Right lobe of liver (tissue), 4 donors: ENCODE measurements at regions not wholly inside any gene's neighbourhood (a gene's known extent, or its start where the extent isn't known, plus 50 kb on each side); places are given as distances from the start of the nearest gene placed in this dataset.

ENCODE experiments used
- POLR2A ChIP-seq: fragments of 450-650 bp; IDR thresholded peaks from one replicate; pipeline ENCODE4 v1.6.1; 2017; ENCODE audit warnings: antibody characterized with exemption, mild to moderate bottlenecking
- TF ChIP-seq, protein P1 (sequence below), 4 donors: fragments of 200-600 bp in 3 of 4; fragments of 450-650 bp in 1 of 4; IDR thresholded peaks; one replicate each; pipeline versions ENCODE4 v1.5.1 to v1.8.0; 2016 to 2022; ENCODE audit warnings: antibody characterized with exemption in 4 of 4, mild to moderate bottlenecking in 2 of 4
- donor health status: DM: no; HTN: no; CAD: no.
- donor health status: DM: no; HTN: no; CAD: no.
- donor health status: DM: no; HTN: yes; CAD: no.

DNA sequence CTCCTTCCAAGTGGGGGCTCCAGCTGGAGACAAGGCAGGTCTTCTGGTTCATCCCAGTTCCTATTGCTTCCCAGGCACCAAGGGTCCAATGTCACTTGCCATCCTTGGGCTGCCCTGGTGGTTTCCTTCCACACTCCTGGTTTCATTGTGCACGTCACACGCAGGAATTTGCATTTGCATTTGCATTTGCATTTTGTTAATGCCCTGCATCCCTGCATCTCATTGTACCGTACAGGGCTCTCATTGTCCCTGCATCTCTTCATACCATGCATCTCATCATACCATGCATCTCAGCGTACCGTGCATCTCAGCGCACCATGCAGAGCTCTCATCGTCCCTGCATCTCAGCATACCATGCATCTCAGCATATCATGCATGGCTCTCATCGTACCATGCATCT, 112.2 kb upstream of the SYT13 start:
- TF ChIP-seq, protein P1, sequence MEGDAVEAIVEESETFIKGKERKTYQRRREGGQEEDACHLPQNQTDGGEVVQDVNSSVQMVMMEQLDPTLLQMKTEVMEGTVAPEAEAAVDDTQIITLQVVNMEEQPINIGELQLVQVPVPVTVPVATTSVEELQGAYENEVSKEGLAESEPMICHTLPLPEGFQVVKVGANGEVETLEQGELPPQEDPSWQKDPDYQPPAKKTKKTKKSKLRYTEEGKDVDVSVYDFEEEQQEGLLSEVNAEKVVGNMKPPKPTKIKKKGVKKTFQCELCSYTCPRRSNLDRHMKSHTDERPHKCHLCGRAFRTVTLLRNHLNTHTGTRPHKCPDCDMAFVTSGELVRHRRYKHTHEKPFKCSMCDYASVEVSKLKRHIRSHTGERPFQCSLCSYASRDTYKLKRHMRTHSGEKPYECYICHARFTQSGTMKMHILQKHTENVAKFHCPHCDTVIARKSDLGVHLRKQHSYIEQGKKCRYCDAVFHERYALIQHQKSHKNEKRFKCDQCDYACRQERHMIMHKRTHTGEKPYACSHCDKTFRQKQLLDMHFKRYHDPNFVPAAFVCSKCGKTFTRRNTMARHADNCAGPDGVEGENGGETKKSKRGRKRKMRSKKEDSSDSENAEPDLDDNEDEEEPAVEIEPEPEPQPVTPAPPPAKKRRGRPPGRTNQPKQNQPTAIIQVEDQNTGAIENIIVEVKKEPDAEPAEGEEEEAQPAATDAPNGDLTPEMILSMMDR (IDR thresholded peaks at IDR 0.05) = no peak
- TF ChIP-seq POLR2A = no peak
